ENCODE measurements at regions not wholly inside any gene's neighbourhood (a gene's known extent, or its start where the extent isn't known, plus 50 kb on each side); places are given as distances from the start of the nearest gene placed in this dataset.

DNA sequence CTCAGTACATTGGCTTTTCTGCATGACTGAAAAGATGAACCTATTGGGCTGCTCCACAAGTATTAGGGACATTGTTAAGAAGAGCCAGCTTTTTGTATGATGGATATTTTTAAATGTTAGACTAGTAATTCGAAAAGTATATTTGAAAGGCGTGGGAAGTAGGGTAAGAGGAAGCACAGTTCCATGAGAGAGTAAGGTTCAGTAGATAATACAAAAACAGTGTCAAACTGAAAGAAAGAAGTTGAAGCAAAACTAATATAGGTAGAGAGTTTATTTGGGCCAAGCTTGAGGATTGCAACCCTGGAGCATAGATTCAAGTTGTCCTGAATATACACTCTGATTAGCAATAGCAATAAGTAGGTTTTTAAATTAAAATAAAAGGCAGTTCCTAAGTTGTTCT is 193.9 kb downstream of the RASSF9 start:
- DNase-seq, result no peak

DNA sequence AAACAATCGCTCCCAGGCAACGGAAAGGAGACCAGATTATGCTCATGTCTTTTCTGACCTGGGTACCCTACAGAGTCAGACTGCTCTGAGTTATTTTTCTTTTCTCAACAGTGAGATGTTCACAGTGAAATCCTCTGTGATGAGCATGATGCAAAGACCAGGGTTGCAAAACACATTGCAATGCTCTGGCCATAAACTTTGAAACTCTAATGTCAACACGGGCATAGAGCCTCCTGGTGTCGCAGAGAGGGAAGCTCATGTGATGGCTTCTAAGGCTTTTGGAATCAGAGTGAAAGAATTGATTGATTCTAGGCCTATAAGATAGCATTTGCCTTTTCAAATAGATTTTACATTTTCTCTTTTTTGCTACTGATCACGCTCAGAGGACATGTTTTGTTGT is 193.4 kb downstream of the RASSF9 start:
- no peak for DNase-seq

GRCh38 chr12:85644508-85644907 is 191.7 kb downstream of the RASSF9 start:
- no peak for DNase-seq

GRCh38 chr12:85653731-85654455 is 182.3 kb downstream of the RASSF9 start:
- DNase-seq, result no peak

DNA sequence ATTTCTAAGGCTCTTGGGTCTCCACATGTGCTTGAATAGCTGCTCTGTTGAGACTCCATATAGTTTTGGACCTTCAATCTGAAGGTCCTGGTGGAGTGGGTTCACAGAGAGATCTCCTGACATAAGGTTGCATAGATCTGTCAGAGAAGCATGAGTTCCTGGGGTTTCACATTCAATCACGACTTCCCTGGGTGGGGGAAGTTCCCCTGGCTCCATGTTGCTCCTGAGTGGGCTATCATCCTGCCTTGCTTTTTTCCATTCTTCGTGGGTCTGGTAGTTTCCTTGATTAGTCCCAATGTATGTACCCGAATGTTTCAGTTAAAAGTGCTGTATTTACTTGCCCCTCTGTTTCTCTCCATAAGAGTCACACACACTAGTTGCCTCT is 181.8 kb downstream of the RASSF9 start:
- no peak for DNase-seq

DNA sequence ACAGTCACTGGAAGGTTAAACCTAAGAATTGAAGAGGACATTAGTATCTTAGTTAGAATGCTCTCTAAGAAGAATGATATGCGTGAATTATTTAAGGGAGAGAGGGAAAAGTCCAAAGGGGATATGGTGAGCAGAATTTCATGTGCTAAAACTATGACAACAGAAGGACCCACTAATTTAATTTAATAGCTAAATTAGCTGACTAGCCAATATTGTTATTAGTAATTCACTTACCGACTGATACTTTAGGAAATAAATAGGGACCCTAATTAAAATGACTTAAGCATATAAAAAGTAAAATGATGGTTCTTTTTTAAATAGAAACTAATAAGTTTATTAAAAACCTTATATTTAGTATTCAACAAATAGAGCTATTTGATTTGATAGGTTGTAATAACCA is 179.6 kb downstream of the RASSF9 start:
- no peak for DNase-seq

- no peak for DNase-seq
These were observed 179.0 kb downstream of the RASSF9 start for GRCh38 chr12:85657251-85657650.

DNA sequence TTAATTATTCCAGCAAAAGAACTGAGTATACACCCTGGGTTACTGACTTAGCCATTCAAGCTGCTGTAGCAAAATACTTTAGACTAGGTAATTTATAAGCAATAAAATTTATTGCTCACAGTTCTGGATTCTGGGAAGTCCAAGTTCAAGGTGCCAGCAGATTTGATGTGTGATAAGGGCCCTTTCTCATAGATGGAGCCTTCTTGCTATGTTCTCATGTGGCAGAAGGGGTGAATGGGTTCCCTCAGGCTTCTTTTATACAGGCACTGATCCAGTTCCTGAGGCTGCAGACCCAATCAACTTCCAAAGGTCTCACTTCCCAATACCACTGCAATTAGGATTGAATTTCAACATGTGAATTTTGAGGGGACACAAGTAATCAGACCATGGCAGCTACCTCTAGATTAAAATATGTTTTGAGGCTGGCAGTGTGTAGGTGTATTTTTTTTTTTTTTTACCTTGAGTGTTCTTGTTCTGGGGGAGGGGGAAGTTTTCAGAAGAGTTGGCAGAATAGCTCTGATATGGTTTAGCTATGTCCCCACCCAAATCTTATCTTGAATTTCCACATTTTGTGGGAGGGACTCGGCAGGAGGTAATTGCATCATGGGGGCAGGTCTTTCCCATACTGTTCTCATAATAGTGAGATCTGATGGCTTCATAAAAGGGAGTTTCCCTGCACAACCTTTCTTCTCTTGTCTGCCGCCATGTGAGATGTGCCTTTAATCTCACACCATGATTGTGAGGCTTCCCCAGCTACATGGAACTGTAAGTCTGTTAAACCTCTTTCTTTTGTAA is 178.2 kb downstream of the RASSF9 start:
- DNase-seq, result no peak

GRCh38 chr12:85659754-85660530 is 176.3 kb downstream of the RASSF9 start:
- DNase-seq, result no peak

DNA sequence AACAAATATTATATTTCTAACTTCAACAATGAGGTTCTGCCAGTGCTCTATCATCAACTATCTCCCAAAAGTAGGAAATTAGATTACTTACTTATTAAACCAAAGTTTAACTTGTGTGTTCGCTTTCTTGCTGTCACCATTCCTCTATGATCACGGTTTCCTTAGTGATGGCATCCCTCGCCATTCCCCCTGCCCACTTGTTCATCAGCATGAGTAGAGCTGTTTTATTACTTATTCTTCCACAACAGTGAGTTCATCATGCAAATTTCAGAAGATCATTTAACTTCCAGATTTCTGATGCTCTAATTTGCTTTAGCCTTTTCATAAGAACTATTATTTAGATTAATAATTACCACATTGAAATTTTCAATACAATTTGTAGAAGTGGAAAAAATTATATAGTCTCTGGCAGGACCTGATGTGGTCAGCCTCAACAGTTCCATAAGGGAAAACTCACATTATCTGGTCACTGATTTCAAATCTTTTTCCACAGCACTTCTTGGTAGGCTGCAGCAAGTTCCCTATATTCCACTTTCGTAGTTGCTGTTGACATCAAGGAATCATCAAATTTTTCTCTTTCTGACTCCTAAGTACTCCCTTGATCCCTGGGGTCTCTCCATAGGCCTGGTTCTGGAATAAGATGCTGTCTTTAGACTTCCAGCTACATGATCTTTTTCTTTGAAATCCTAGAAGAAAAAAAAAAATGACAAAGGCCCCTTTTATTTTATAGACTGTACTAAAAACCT is 174.6 kb downstream of the RASSF9 start:
- no peak for DNase-seq

DNA sequence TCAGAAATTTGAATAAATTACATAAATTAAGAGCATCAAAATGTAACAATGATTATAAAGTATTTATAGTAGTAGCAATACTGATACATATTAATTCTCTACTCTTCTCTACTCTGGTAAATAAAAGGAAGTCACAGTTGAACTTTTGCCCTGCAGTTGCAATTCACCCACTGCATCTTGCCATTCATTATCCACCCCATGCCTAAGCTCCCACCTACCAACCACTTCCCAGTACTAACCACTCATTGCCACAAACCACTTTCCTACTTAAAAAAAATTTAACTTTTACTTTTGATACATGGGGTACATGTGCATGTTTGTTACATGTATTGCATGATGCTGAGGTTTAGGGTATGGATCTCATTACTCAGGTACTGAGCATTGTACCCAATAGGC is 174.0 kb downstream of the RASSF9 start:
- DNase-seq, result no peak

DNA sequence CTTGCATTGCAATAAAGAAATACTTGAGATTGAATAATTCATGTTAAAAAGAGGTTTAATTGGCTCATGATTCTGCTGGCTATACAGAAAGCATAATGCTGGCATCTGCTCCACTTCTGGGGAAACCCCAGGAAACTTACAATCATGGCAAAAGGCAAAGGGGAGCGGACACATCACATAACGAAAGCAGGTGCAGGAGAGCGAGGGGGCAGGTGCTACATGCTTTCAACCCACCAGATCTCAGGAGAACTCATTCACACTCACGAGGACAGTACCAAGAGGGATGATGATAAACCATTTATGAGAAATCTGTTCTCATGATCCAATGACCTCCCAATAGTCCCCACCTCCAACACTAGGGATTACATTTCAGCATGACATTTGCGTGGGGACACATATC is 172.6 kb downstream of the RASSF9 start:
- DNase-seq, result no peak

- DNase-seq, result no peak
These were observed 171.8 kb downstream of the RASSF9 start for GRCh38 chr12:85664429-85664828.

DNA sequence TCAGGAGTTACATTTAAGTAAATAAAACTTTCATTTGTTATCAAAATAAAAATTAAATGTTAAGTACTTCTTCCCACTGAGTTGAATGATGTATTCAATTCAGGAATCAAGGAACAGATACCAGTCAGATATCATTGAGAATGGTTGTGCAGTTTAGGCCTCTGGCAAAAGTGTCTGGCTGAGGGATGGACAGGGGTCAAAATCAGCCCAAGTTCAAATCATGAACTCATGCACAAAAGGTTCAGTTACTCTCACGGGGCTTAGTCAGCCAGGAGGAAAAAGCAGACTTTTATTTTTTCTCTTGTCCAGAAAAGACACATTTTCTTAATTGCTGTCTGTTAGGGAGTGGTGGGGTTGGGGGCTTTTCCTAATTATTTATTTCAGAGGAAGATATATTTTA is 166.3 kb downstream of the RASSF9 start:
- no peak for DNase-seq

- no peak for DNase-seq
These were observed 163.8 kb downstream of the RASSF9 start for GRCh38 chr12:85672436-85672835.

GRCh38 chr12:85673921-85674420 is 162.2 kb downstream of the RASSF9 start:
- DNase-seq, result no peak

DNA sequence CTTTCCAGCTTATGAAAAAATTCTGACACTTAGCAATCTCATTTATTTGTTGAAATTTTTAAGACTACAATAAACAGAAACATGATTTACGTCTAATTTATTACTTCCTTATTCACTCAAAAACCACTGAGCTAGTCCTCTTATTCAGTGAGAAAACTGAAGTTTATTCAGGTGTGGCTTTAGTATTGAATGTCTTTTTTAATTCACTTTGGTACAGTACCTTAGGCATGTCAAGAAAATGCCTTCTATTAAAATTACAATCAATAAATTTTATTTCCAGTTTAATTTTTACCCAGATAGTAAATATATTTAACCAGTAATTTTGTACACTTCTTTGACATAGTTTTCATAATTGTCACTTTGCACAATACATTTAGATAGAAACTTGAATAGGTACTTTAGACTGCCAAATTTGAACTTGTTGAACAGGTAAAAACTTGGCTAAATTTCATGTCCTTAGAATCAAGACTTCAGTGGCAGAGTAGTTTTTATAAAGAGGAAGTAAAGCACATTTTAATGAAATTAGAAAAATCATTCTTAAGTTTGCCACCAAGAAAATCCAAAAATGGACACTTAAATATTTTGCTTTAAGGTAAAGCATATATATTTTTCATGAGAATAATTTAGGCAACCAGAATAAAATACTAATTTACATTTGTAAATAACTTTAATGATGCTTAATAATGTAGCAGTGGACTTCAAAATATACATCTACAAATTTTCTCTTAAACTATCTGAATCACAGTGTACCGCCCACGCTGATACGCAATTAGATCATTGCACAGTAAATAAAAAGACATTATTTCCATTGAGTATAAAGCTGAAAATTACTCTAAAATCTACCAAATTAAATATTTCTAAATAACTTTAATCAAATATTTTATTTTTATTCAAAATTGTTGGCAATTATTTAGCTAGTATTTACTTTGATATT is 159.1 kb downstream of the RASSF9 start:
- DNase-seq, result no peak

GRCh38 chr12:85679296-85679695 is 156.9 kb downstream of the RASSF9 start:
- DNase-seq, result no peak

GRCh38 chr12:85680881-85681280 is 155.3 kb downstream of the RASSF9 start:
- DNase-seq, result no peak

- no peak for DNase-seq
These were observed 154.9 kb downstream of the RASSF9 start for GRCh38 chr12:85681333-85681732.

GRCh38 chr12:85683051-85683450 is 153.2 kb downstream of the RASSF9 start:
- no peak for DNase-seq

GRCh38 chr12:85688837-85689236 is 147.4 kb downstream of the RASSF9 start:
- peak; percentile 23 for DNase-seq
